ENCODE measurements at regions not wholly inside any gene's neighbourhood (a gene's known extent, or its start where the extent isn't known, plus 50 kb on each side); places are given as distances from the start of the nearest gene placed in this dataset.
"Not testable (repeated sequence)": the region's sequence is repeated elsewhere in the genome, so short reads cannot be mapped to it uniquely, and the experiment has no call there.

GRCh38 chr14:83632375-83632774, 1897.6 kb upstream of the FLRT2 start:
- Histone ChIP-seq H3K4me1 (no peaks in the 10 kb centered on the region), H3K4me3 (replicated peaks in 1 of 3) (no peak overlapping the region), H3K9me3 (no peaks in the 10 kb centered on the region), H3K36me3 (no peaks in the 10 kb centered on the region), H3K27ac (no peak overlapping the region), H3K27me3 (no peaks in the 10 kb centered on the region)
- TF ChIP-seq CTCF (IDR thresholded peaks at IDR 0.05) (no peak), POLR2A (IDR thresholded peaks at IDR 0.05) (no peak)
- DNase-seq: no peak
- intact Hi-C loops (cut with DNase I): no loop called here

- no peaks in the 10 kb centered on the region for H3K36me3 ChIP-seq
- intact Hi-C loops (cut with DNase I): no loop called here
- WGBS, 2 donors: 90 to 95% methylated on average over 18 of the region's 18 CpGs
- no peaks in the 10 kb centered on the region for H3K27me3 ChIP-seq
- H3K4me3 ChIP-seq (replicated peaks in 1 of 3): no peak overlapping the region
- H3K4me1 ChIP-seq: no peaks in the 10 kb centered on the region
- no peak for DNase-seq
- H3K9me3 ChIP-seq: no peaks in the 10 kb centered on the region
- no peak overlapping the region for H3K27ac ChIP-seq
- no peak for TF ChIP-seq CTCF (IDR thresholded peaks at IDR 0.05)
- no peak for TF ChIP-seq POLR2A (IDR thresholded peaks at IDR 0.05)
Measured at GRCh38 chr14:83638748-83639504, 1891.0 kb upstream of the FLRT2 start.

GRCh38 chr14:83639505-83639875, 1890.5 kb upstream of the FLRT2 start:
- WGBS, 2 donors: 94 to 95% methylated on average over 18 of the region's 18 CpGs
- DNase-seq; H3K27me3 ChIP-seq; H3K4me3 ChIP-seq (replicated peaks in 1 of 3); H3K27ac ChIP-seq; H3K36me3 ChIP-seq; H3K4me1 ChIP-seq; H3K9me3 ChIP-seq; intact Hi-C loops (cut with DNase I): not testable (repeated sequence)

- TF ChIP-seq POLR2A (IDR thresholded peaks at IDR 0.05) (no peak), CTCF (IDR thresholded peaks at IDR 0.05) (no peak)
- H3K4me3 ChIP-seq (replicated peaks in 1 of 3): no peak overlapping the region
- no peaks in the 10 kb centered on the region for H3K27me3 ChIP-seq
- no peaks in the 10 kb centered on the region for H3K36me3 ChIP-seq
- no peaks in the 10 kb centered on the region for H3K9me3 ChIP-seq
- 68 to 76% methylated on average over 1 of the region's 1 CpG for WGBS, 2 donors
- H3K4me1 ChIP-seq: no peaks in the 10 kb centered on the region
- intact Hi-C loops (cut with DNase I): no loop called here
- no peak for DNase-seq
- no peak overlapping the region for H3K27ac ChIP-seq
Measured at GRCh38 chr14:83646228-83646627, 1883.7 kb upstream of the FLRT2 start.

- Histone ChIP-seq H3K27me3 (no peaks in the 10 kb centered on the region), H3K27ac (no peak overlapping the region), H3K9me3 (no peaks in the 10 kb centered on the region), H3K4me3 (replicated peaks in 1 of 3) (no peak overlapping the region), H3K36me3 (no peaks in the 10 kb centered on the region), H3K4me1 (no peaks in the 10 kb centered on the region)
- 79 to 85% methylated on average over 1 of the region's 1 CpG for WGBS, 2 donors
- no peak for DNase-seq
- TF ChIP-seq POLR2A (IDR thresholded peaks at IDR 0.05) (no peak), CTCF (IDR thresholded peaks at IDR 0.05) (no peak)
- intact Hi-C loops (cut with DNase I): no loop called here
Measured at GRCh38 chr14:83660597-83660996, 1869.3 kb upstream of the FLRT2 start.

GRCh38 chr14:83664389-83664788, 1865.6 kb upstream of the FLRT2 start:
- Histone ChIP-seq H3K27me3 (no peaks in the 10 kb centered on the region), H3K9me3 (no peaks in the 10 kb centered on the region), H3K4me1 (no peaks in the 10 kb centered on the region), H3K36me3 (no peaks in the 10 kb centered on the region), H3K4me3 (replicated peaks in 1 of 3) (no peak overlapping the region), H3K27ac (no peak overlapping the region)
- DNase-seq: no peak
- intact Hi-C loops (cut with DNase I): no loop called here
- TF ChIP-seq CTCF (IDR thresholded peaks at IDR 0.05) (no peak), POLR2A (IDR thresholded peaks at IDR 0.05) (no peak)
